Stimulated activated CD4-positive, alpha-beta T cell treated with anti-CD3 and anti-CD28 coated beads, Interleukin-4, amount 100 ng/mL, for 48 hours (primary cell): ENCODE measurements at regions not wholly inside any gene's neighbourhood (a gene's known extent, or its start where the extent isn't known, plus 50 kb on each side); places are given as distances from the start of the nearest gene placed in this dataset.
A peak's percentile ranks its signal among the peaks of the same experiment; 100 is the strongest.
"Not testable (repeated sequence)": the region's sequence is repeated elsewhere in the genome, so short reads cannot be mapped to it uniquely, and the experiment has no call there.

ENCODE experiments used
- DNase-seq, 2 donors: peaks; one replicate each; pipeline ENCODE4 v3.0.0-alpha.2; 2020; ENCODE audit warnings: low read depth in 2 of 2

DNA sequence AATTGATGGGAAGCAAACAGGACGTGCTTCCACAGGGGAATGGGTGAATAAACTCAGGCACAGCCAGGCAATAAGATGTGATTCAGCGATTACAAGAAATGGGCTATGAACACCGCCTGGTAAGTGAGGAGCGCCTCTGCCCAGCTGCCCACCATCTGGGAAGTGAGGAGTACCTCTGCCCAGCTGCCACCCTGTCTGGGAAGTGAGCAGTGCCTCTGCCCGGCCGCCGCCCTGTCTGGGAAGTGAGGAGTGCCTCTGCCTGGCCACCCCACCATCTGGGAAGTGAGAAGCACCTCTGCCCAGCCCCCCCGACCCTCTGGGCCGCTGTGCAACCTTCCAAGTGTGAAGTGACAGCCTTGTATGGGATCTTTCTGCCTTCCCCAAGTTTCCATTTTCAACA is 73.2 kb upstream of the PRR5 start:
- no peak for DNase-seq

- DNase-seq: no peak
These were observed 73.7 kb upstream of the PRR5 start for GRCh38 chr22:44628273-44628672.

- DNase-seq: no peak
These were observed 74.4 kb upstream of the PRR5 start for GRCh38 chr22:44627521-44628139.

GRCh38 chr22:44625981-44626687 is 75.9 kb upstream of the PRR5 start:
- peak; percentile 65 to 68 for DNase-seq

- DNase-seq: no peak
These were observed 76.6 kb upstream of the PRR5 start for GRCh38 chr22:44625421-44625760.

- no peak for DNase-seq
These were observed 77.1 kb upstream of the PRR5 start for GRCh38 chr22:44624689-44625420.

DNA sequence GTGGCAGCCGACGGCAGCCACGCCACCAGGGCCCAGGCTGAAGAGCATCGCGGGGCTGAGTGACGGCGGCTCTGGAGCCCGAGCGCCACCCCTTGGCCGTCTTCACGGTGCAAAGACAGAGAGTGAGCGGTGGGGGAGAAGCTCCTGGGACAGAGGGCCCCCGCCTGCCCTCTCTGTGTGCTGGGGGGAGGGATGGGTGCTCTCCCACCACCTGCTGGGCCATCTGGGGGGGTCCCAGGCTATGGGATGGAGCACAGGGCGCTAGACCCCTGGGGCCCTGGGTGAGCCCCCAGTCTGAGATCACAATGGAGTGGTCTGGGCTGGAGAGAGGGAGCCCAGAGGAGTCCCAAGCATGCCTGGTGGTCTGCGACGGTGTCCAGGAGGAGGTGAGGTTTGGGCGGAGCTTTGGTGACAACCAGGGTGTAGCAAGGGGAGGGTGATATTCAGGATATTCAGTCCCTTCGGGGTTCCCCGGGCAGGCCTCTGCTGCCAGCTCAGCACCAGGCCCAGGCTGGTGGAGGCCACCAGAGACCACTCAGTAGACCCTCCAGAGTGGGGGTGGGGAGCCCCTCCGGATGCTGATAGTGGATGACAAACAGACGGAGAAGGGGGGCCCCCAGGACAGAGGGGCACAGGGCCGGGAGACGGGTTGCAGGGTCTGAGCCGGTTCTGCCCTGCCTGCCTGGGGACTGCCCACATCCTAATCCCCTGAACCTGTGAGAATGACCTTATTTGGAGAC is 78.1 kb upstream of the PRR5 start:
- DNase-seq: no peak

- no peak for DNase-seq
These were observed 79.3 kb upstream of the PRR5 start for GRCh38 chr22:44622679-44623078.

DNA sequence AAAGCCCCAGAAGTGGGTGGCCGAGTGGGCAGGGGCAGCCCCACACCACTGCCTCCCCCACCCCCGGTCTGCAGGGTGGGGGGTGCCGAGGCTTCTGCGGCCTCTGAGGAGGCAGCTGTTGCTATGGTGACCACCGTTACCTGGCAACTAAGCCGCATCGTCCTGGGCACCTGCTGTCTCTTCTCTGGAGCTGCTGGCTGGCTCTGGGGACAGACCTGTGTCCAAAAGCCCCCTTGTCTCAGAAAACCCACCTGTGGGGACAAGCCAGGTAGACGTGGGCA is 79.9 kb upstream of the PRR5 start:
- DNase-seq: no peak

DNA sequence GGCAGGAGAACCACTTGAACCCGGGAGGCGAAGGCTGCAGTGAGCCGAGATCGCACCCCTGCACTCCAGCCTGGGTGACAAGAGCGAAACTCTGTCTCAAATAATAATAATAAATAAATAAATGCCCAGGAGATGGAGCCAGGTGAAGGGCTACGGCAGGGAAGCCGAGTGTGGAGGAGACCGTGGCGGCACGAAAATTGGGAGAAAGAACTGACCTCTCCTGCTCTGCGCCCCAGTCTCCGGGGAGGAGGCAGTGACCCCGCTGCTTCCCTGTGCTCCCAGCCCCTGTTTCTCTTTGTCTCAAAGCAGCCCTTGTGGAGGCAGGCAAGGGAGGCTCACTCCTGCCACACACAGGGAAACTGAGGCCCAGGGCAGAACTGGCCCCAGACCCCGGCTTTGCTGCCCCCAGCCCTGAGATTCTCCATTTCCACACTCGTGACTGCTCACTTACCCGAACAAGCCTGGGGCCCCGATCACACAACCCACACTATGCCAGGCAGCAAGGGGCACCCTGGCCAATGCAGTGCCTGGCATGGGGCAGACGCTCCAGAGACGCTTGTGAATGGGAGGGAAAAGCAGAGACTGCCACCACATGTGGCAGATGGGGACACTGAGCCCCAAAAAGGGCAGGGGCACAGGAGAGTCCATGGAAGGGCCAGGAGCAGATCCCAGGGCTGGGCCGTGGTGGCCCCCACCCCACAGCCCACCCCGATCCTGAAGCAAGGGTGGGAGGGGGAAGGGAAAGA is 80.4 kb upstream of the PRR5 start:
- no peak for DNase-seq

DNA sequence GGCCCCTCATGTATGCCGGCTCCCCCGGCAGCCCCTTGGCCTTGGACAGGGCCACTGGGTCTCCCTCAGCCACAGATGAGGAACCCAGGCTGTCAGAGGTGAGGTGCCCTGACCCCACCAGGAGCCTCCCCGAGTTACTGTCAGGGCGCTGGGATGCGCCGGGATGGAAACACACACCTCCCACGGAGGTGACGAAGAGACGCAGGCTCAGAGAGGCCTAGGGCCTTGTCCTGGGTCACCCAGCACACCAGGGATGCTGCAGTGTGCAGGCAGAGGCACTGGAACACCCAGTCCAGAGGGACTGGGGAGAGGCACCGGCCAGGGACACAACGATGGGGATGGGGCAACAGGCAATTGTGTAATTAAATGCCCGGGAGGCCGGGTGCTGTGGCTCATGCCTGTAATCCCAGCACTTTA is 81.2 kb upstream of the PRR5 start:
- no peak for DNase-seq

DNA sequence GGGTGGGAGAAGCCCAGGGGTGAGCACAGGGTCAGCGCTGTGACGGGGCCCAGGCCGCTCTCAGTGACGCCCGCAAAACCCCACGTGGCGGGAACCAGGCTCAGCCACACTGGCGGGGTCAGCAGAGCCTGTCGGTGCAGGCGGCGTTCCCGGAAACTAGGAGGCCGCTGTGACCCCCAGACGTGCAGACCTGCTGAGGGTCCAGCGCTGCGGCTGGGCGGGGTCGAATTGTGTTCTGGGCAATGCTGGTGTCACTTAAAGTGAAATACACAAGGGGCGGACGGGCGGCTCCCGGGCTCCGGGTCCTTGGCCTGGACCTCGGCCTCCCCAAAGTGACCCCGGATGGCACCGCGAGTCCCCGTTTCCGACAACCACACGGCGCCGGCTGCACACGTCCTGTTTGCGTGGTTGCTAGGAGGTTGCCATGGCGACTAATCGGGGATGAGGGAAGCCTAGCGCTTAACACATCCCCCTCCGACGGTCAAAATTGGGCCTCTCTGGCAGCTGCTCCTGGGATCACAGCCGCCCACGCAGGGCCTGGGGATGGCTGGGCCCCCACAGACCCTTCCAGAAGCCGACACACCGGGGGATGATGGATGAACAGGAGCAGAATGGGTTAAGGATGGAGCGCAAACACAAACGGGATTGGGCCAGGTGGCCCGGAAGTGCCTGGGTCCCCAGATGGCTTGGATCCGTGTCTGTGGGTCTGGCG is 81.7 kb upstream of the PRR5 start:
- DNase-seq: peak; percentile 59 to 65

DNA sequence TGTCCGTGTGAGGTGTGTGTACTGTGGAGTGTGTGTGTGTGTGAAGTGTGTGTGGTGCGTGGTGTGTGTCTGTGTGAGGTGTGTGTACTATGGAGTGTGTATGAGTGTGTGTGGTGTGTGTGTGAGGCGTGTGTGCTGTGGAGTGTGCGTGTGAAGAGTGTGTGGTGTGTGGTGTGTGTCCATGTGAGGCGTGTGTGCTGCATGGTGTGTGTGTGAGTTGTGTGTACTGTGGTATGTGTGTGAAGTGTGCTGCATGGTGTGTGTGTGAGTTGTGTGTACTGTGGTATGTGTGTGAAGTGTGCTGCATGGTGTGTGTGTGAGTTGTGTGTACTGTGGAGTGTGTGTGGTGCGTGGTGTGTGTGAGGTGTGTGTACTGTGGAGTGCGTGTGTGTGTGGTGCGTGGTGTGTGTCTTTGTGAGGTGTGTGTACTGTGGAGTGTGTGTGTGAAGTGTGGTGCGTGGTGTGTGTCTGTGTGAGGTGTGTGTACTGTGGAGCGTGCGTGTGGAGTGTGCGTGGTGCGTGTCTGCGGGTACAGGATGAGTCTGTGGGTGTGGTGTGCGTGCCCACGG is 82.4 kb upstream of the PRR5 start:
- DNase-seq: not testable (repeated sequence)

DNA sequence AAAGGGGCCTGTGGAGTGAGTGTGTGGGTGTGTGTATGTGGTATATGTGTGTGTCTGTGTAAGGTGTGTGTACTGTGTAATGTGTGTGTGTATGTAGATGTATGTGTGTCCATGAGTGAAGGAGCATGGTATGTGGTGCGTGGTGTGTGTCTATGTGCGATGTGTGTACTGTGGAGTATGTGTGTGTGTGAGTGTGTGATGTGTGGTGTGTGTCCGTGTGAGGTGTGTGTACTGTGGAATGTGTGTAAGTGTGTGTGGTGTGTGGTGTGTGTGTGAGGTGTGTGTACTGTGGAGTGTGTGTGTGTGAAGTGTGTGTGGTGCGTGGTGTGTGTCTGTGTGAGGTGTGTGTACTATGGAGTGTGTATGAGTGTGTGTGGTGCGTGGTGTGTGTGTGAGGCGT is 83.1 kb upstream of the PRR5 start:
- DNase-seq: not testable (repeated sequence)

- DNase-seq: no peak
These were observed 83.6 kb upstream of the PRR5 start for GRCh38 chr22:44618400-44618799.

GRCh38 chr22:44617828-44618227 is 84.2 kb upstream of the PRR5 start:
- no peak for DNase-seq

GRCh38 chr22:44616882-44617655 is 84.9 kb upstream of the PRR5 start:
- DNase-seq: no peak

GRCh38 chr22:44616461-44616860 is 85.5 kb upstream of the PRR5 start:
- DNase-seq: no peak

DNA sequence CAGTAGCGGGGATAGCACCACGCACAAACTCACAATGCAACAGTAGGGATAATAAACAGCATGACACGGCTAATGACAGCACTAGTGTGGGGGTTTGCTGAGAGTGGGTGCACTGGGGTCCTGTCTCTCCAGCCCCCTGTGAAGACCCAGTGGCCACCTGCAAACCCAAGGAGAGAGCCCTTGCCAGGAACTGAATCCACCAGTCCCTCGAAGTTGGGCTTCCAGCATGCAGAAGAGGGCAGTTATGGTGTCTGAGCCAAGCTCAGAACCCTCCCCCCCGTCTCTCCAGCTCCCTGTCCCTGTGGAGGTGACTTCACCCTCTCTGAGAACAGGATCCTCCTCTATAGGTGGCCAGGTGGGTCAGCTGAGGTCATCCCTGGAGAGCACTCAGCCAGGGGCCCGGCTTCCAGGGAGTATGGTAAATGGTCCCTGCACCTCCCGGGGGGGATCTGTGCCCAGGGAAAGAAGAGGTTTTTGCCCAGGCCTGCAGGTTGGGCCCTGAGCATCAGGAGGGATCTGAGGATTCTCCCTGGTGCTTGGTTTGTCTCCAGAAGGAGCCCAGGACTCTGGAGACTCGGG is 86.3 kb upstream of the PRR5 start:
- DNase-seq: no peak

GRCh38 chr22:44615146-44615545 is 86.9 kb upstream of the PRR5 start:
- DNase-seq: no peak
